ENCODE measurements at regions not wholly inside any gene's neighbourhood (a gene's known extent, or its start where the extent isn't known, plus 50 kb on each side); places are given as distances from the start of the nearest gene placed in this dataset.

DNA sequence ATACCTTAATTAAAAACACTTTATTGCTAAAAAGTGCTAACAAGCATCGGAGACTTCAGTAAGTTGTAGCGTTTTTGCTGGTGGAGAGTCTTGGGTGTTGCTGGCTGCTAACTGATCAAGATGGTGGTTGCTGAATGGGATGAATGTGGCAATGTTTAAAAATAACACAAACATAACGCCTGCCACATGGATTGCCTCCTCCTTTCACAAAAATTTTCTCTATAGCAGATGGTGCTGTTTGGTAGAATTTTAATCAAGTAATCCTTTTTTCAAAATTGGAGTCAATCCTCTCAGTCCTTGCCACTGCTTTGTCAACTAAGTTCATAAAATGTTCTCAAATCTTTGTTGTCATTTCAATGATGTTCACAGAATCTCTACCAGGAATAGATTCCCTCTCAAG lies 466.8 kb upstream of the TECRL start:
- H3K9me3 ChIP-seq (ENCODE audit: control insufficient read depth in 4 of 4, insufficient read depth in 3 of 4, low read length in 3 of 4), result no peaks in the 10 kb centered on the region
- no peak for ATAC-seq (ENCODE audit: insufficient read depth, low FRiP score)
- WGBS, 2 donors, result 79 to 86% methylated on average over 3 of the region's 3 CpGs
- no peaks in the 10 kb centered on the region for H3K27me3 ChIP-seq (ENCODE audit: control insufficient read depth in 3 of 3, insufficient read depth in 3 of 3, low read length in 2 of 3)
- TF ChIP-seq, protein P1, sequence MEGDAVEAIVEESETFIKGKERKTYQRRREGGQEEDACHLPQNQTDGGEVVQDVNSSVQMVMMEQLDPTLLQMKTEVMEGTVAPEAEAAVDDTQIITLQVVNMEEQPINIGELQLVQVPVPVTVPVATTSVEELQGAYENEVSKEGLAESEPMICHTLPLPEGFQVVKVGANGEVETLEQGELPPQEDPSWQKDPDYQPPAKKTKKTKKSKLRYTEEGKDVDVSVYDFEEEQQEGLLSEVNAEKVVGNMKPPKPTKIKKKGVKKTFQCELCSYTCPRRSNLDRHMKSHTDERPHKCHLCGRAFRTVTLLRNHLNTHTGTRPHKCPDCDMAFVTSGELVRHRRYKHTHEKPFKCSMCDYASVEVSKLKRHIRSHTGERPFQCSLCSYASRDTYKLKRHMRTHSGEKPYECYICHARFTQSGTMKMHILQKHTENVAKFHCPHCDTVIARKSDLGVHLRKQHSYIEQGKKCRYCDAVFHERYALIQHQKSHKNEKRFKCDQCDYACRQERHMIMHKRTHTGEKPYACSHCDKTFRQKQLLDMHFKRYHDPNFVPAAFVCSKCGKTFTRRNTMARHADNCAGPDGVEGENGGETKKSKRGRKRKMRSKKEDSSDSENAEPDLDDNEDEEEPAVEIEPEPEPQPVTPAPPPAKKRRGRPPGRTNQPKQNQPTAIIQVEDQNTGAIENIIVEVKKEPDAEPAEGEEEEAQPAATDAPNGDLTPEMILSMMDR (IDR thresholded peaks at IDR 0.05; ENCODE audit: control extremely low read depth, extremely low read depth), result no peak
- H3K4me3 ChIP-seq, result no peak overlapping the region
- DNase-seq, result no peak
- H3K36me3 ChIP-seq (ENCODE audit: control insufficient read depth in 4 of 4, insufficient read depth in 4 of 4, low read length in 4 of 4), result no peaks in the 10 kb centered on the region
- H3K4me1 ChIP-seq (ENCODE audit: control insufficient read depth in 5 of 5, insufficient read depth in 5 of 5, low read length in 5 of 5), result no peaks in the 10 kb centered on the region
- H3K9ac ChIP-seq (ENCODE audit: insufficient read depth in 1 of 2, low read length in 2 of 2), result no peak overlapping the region
- H3K27ac ChIP-seq (ENCODE audit: low read depth in 1 of 2, low read length in 1 of 2), result no peak overlapping the region

DNA sequence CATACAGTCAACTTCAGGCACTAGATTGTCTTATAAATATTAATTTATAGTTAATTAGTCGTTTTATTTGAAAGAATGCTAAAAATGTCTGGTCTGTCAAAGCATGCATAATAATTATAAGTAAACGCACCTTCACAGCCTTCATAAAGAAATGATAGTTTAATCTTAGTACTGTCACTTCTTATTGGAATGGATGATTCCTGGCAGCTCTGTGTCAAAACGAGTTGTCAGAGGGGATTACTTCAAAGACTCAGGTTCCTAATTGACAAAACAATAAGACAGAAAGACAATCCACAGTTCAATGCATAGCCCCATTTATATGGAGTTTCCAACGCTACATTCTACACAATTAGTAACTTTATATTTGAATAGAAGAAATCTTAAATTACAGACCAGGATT lies 461.3 kb upstream of the TECRL start:
- H3K4me3 ChIP-seq, result no peak overlapping the region
- 55 to 67% methylated on average over 4 of the region's 4 CpGs for WGBS, 2 donors
- H3K27me3 ChIP-seq (ENCODE audit: control insufficient read depth in 3 of 3, insufficient read depth in 3 of 3, low read length in 2 of 3), result no peaks in the 10 kb centered on the region
- no peak for DNase-seq
- H3K27ac ChIP-seq (ENCODE audit: low read depth in 1 of 2, low read length in 1 of 2), result no peak overlapping the region
- no peak for ATAC-seq (ENCODE audit: insufficient read depth, low FRiP score)
- H3K9me3 ChIP-seq (ENCODE audit: control insufficient read depth in 4 of 4, insufficient read depth in 3 of 4, low read length in 3 of 4), result no peaks in the 10 kb centered on the region
- H3K9ac ChIP-seq (ENCODE audit: insufficient read depth in 1 of 2, low read length in 2 of 2), result no peak overlapping the region
- H3K36me3 ChIP-seq (ENCODE audit: control insufficient read depth in 4 of 4, insufficient read depth in 4 of 4, low read length in 4 of 4), result no peaks in the 10 kb centered on the region
- H3K4me1 ChIP-seq (ENCODE audit: control insufficient read depth in 5 of 5, insufficient read depth in 5 of 5, low read length in 5 of 5), result no peaks in the 10 kb centered on the region
- TF ChIP-seq, protein P1 (IDR thresholded peaks at IDR 0.05; ENCODE audit: control extremely low read depth, extremely low read depth), result no peak

DNA sequence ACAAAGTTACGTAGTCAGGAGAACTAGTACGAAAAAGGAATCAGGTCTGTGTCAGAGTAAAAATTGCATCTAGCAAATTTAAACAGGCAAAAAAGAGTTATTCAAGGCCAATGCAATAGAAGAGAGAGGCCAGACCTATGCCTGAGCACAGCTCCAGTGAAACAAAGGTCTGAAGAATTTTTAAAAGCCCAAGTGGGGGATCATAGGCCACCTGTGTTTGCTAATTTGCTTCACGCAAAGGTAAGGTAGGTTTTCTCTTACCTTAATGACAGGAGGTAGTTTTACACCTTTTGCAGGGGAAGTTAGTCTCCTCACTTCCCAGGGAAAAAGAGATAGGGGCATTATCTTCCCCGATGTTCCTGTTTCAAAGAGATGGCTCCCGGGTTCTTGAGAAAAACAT lies 448.6 kb upstream of the TECRL start:
- ATAC-seq (ENCODE audit: insufficient read depth, low FRiP score) (no peak), DNase-seq (no peak)
- no peak overlapping the region for H3K4me3 ChIP-seq
- H3K27me3 ChIP-seq (ENCODE audit: control insufficient read depth in 3 of 3, insufficient read depth in 3 of 3, low read length in 2 of 3), result no peaks in the 10 kb centered on the region
- no peak overlapping the region for H3K27ac ChIP-seq (ENCODE audit: low read depth in 1 of 2, low read length in 1 of 2)
- H3K9ac ChIP-seq (ENCODE audit: insufficient read depth in 1 of 2, low read length in 2 of 2), result no peak overlapping the region
- no peaks in the 10 kb centered on the region for H3K9me3 ChIP-seq (ENCODE audit: control insufficient read depth in 4 of 4, insufficient read depth in 3 of 4, low read length in 3 of 4)
- 67 to 69% methylated on average over 5 of the region's 5 CpGs for WGBS, 2 donors
- no peaks in the 10 kb centered on the region for H3K4me1 ChIP-seq (ENCODE audit: control insufficient read depth in 5 of 5, insufficient read depth in 5 of 5, low read length in 5 of 5)
- TF ChIP-seq, protein P1 (IDR thresholded peaks at IDR 0.05; ENCODE audit: control extremely low read depth, extremely low read depth), result no peak
- H3K36me3 ChIP-seq (ENCODE audit: control insufficient read depth in 4 of 4, insufficient read depth in 4 of 4, low read length in 4 of 4), result no peaks in the 10 kb centered on the region

DNA sequence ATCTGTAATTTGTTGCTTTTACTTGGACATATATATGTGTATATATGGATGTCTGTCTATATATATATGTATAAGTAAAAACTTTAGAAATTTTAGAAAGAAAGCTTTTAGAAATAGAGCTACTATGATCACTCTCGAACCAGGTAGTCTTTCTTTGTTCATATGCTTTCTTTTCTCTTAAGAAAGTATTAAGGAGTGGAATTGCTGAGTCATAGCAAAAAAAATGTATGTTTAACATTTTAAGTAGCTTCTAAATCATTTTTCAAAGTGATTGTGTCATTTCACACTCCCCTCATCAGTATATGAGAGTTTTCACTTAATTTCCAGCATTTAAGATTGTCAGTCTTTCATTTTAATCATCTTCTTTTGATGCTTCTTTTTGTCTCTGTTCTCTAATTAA lies 447.9 kb upstream of the TECRL start:
- Histone ChIP-seq H3K27me3 (ENCODE audit: control insufficient read depth in 3 of 3, insufficient read depth in 3 of 3, low read length in 2 of 3) (no peaks in the 10 kb centered on the region), H3K27ac (ENCODE audit: low read depth in 1 of 2, low read length in 1 of 2) (no peak overlapping the region), H3K36me3 (ENCODE audit: control insufficient read depth in 4 of 4, insufficient read depth in 4 of 4, low read length in 4 of 4) (no peaks in the 10 kb centered on the region), H3K9me3 (ENCODE audit: control insufficient read depth in 4 of 4, insufficient read depth in 3 of 4, low read length in 3 of 4) (no peaks in the 10 kb centered on the region), H3K9ac (ENCODE audit: insufficient read depth in 1 of 2, low read length in 2 of 2) (no peak overlapping the region), H3K4me1 (ENCODE audit: control insufficient read depth in 5 of 5, insufficient read depth in 5 of 5, low read length in 5 of 5) (no peaks in the 10 kb centered on the region), H3K4me3 (no peak overlapping the region)
- WGBS, 2 donors, result 60 to 75% methylated on average over 1 of the region's 1 CpG
- TF ChIP-seq, protein P1 (IDR thresholded peaks at IDR 0.05; ENCODE audit: control extremely low read depth, extremely low read depth), result no peak
- no peak for ATAC-seq (ENCODE audit: insufficient read depth, low FRiP score)
- DNase-seq, result no peak
